GM18508 (cell line): ENCODE measurements at regions not wholly inside any gene's neighbourhood (a gene's known extent, or its start where the extent isn't known, plus 50 kb on each side); places are given as distances from the start of the nearest gene placed in this dataset.
"Not testable (repeated sequence)": the region's sequence is repeated elsewhere in the genome, so short reads cannot be mapped to it uniquely, and the experiment has no call there.

Source experiments
- ATAC-seq: cut with Tn5 transposase; IDR thresholded peaks from one replicate; pipeline ENCODE4 v1.9.1; 2021; ENCODE audit warnings: moderate number of reproducible peaks; ENCODE audit not compliant: insufficient read depth, unreplicated experiment

- ATAC-seq = no peak
Observed at GRCh38 chr6:140436023-140436811, 1061.8 kb upstream of the CITED2 start.

DNA sequence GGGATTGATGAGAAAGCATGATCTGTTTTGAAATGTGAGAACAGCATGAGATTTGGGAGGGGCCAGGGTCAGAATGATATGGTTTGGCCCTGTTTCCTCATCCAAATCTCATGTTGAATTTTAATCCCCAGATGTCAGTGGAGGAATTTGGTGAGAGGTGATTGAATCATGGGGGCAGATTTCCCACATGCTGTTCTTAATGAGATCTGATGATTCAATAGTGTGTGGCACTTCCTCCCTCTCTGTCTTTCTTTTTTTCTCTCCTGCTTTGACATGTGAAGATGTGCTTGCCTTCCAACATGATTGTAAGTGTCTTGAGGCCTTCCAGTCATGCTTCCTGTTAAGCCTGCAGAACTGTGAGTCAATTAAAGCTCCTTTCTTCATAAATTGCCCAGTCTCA lies 1060.3 kb upstream of the CITED2 start:
- no peak for ATAC-seq

DNA sequence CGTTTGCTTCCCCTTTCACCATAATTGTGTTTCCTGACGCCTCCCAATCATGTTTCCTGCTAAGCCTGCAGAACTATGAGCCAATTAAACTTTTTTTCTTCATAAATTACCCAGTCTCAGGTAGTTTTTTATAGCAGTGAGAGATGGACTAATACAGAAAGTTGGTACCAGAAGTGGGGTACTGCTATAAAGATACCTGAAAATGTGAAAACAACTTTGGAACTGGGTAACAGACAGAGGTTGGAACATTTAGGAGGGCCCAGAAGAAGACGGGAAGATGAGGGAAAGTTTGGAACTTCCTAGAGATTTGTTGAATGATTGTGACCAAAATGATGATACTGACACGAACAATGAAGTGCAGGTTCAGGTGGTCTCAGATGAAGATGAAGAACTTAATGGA lies 1058.6 kb upstream of the CITED2 start:
- no peak for ATAC-seq

GRCh38 chr6:140427842-140428241 lies 1053.4 kb upstream of the CITED2 start:
- ATAC-seq = no peak

- ATAC-seq = no peak
Observed at GRCh38 chr6:140414966-140415620, 1040.6 kb upstream of the CITED2 start.

DNA sequence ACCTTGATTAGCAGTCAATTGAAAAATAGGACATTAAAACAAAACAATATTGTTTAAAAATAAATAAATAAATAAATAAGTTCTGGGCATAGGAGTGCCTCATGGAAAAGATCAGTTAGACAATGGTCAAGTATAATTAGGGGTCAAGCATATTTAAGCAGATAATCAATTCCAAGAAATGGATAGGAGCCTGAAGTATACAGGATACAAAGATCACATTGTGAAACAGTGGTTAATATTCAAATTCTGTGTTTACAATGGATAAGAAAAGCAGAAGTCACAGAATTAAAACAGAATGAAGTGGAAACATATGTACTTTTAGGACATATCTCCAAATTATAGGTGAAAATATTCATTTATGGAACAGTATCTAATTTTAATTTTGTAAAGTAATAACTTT lies 1028.6 kb upstream of the CITED2 start:
- ATAC-seq = no peak

GRCh38 chr6:140401761-140402160 lies 1027.3 kb upstream of the CITED2 start:
- ATAC-seq = no peak

DNA sequence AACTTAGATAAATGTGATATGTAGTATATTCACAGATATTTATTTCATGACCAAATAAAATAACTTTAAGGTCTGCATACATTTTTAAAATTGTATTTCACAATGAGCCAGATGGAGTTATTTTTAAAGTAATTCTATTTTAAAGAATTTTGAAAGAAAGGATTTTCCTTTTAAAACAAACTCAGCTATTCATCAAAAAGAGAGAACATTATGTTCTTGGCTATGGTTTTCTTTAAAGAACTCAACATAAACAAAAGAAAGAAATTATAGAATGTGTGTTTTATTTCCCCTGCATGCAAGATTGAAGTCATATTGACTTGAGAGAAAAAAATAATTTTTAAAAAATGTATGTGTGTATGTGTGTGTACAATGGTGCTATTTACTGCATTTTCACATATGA lies 1023.6 kb upstream of the CITED2 start:
- no peak for ATAC-seq

DNA sequence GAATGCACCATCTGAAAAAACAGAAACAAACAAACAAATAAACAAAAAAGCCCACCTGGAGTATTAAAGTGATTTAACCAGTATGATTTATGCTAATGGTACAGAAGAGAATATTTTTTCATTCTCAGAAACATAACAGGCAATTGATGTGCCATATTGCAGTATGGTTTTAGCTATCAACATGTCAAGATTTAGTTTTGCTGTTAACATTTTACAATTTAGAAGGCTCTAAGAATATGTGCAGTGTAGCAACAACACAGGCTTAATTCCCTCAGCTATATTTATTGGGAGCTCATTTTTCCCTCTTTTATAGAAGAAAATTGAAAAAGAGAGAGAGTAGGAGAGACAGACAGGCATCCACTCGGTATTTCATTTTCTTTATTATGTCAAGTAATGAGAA lies 1022.7 kb upstream of the CITED2 start:
- no peak for ATAC-seq

DNA sequence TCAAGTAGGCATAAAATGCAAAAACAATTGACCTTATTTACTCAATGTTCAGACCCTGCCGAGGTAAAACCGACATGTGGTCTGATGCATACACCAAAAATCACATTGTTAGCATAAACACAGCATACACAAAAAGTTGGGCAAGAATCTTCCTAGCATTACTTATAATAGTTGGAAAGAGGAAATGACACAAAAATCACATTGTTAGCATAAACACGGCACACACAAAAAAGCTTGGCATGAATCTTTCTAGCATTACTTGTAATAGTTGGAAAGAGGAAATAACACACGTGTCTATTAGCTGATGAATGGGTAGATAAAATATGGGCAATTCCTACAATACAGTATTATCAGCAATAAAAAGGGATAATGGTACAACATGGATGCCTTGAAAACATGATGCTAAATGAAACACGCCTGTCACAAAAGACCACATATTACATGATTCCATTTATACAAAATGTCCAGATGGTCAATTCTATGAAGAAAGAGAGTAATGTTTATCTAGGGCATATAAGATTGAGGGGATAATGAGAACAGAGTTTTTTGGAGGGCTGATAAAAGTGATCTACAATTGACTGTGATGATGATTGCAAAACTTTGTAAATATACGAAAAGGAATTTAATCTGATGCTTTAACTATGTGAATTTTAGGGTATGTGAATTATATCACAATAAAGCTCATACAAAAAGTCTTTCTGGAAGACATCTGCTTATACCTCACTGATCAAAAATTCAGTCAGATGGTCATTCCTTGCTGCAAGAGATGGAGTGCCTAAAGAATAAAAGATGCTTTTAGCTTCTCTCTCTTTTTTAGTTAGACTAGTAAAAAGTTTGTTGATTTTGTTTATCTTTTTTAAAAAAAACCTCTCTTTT lies 1019.5 kb upstream of the CITED2 start:
- no peak for ATAC-seq

- no peak for ATAC-seq
Observed at GRCh38 chr6:140388815-140389214, 1014.4 kb upstream of the CITED2 start.

GRCh38 chr6:140388192-140388802 lies 1013.8 kb upstream of the CITED2 start:
- no peak for ATAC-seq

GRCh38 chr6:140385679-140386078 lies 1011.2 kb upstream of the CITED2 start:
- ATAC-seq = no peak

DNA sequence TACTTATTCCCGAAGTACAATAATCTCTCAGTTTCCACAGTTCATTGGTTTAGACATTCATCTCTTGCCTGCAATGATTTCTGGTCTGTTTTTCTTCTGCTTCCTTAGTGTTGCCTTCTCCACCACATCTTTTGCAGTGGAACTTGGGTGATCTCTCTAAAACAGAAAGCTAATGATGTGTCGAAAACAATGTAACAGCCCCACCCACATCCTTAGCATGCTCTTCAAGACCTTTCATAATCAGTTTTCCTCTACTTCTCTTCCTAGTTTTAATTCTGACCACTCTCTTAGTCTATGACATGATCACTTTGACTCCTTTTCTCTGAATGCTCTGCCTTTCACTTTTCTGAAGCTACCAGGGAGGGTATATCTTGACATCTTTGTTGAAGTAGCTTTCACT lies 1007.9 kb upstream of the CITED2 start:
- no peak for ATAC-seq

DNA sequence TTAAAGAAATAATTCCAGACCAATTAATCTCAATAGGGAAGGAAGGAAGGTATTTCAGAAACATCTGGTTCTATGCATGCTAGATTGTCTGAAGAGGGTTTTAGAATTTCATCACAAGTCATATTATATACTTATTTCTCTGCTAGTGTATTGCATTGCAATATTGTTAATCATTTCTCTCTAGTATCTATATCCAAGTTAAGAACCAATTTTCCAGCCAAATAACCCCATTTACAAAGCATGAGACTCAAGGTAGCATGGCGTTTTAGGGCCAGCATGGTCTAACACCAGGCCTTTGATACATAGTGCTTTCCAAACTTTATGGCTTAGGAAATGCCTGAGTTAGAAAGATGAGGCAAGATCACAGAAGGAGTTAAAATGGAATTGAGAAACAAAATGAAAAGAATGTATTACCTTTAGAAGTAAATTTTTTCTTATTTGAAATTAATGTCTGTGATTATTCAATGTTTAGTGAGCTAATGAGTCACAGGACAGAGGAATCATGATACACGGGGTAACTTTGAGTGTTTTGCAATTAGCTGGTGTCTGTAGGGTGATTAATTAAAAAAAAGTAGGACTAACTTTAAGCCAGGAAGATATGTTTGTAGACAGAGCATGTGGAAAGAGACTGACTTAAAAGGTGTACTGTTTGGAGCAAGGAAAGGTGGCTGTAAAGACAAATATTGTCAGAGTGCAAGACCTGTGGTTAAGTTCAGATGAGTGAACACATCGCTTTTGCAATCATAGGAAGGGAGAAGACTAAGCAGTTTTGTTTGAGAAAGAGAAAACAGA lies 1006.2 kb upstream of the CITED2 start:
- ATAC-seq = no peak

DNA sequence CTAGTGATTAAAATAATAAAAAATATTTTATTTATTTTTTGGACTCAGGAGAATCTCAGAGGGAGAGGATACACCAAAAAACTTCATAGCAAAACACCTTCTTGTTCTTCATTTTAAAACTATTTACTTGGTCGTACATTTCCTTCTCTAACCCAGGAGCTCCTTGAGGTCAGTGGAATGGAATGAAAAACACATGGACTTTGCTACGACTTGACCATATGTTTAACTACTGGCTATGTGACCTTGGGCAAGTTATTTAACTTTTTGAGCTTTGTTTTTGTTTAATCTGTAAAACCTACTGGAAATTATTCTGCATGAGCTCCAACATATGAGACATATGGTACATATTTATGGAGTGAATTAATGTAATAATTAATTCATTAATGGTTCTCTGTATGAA lies 1005.5 kb upstream of the CITED2 start:
- no peak for ATAC-seq

- ATAC-seq = no peak
Observed at GRCh38 chr6:140376209-140376608, 1001.8 kb upstream of the CITED2 start.

- not testable (repeated sequence) for ATAC-seq
Observed at GRCh38 chr6:140373728-140374127, 999.3 kb upstream of the CITED2 start.

- no peak for ATAC-seq
Observed at GRCh38 chr6:140372064-140372463, 997.6 kb upstream of the CITED2 start.
